ENCODE measurements at regions not wholly inside any gene's neighbourhood (a gene's known extent, or its start where the extent isn't known, plus 50 kb on each side); places are given as distances from the start of the nearest gene placed in this dataset.

GRCh38 chr2:228599297-228599696, 417.8 kb upstream of the SPHKAP start:
- in situ Hi-C loops (cut with HindIII; ENCODE audit: low sequenced_read_pairs) = no loop called here
- TF ChIP-seq CTCF (IDR thresholded peaks at IDR 0.05; ENCODE audit: low read depth, low read length) = no peak

GRCh38 chr2:228597032-228597431, 415.5 kb upstream of the SPHKAP start:
- DNase-seq (ENCODE audit: low read depth, low spot score) = no peak
- no peak overlapping the region for H3K4me3 ChIP-seq (ENCODE audit: low read depth, low read length)
- in situ Hi-C loops (cut with HindIII; ENCODE audit: low sequenced_read_pairs) = no loop called here
- TF ChIP-seq CTCF (IDR thresholded peaks at IDR 0.05; ENCODE audit: low read depth, low read length) = no peak

More at GRCh38 chr2:228599297-228599696, 417.8 kb upstream of the SPHKAP start:
- DNase-seq (ENCODE audit: low read depth, low spot score) = no peak
- H3K4me3 ChIP-seq (ENCODE audit: low read depth, low read length) = no peak overlapping the region

- in situ Hi-C loops (cut with HindIII; ENCODE audit: low sequenced_read_pairs) = no loop called here
- TF ChIP-seq CTCF (IDR thresholded peaks at IDR 0.05; ENCODE audit: low read depth, low read length) = no peak
- H3K4me3 ChIP-seq (ENCODE audit: low read depth, low read length) = no peak overlapping the region
- no peak for DNase-seq (ENCODE audit: low read depth, low spot score)
These were observed 412.5 kb upstream of the SPHKAP start for GRCh38 chr2:228594012-228594411.

- in situ Hi-C loops (cut with HindIII; ENCODE audit: low sequenced_read_pairs) = no loop called here
- H3K4me3 ChIP-seq (ENCODE audit: low read depth, low read length) = no peak overlapping the region
- no peak for DNase-seq (ENCODE audit: low read depth, low spot score)
- no peak for TF ChIP-seq CTCF (IDR thresholded peaks at IDR 0.05; ENCODE audit: low read depth, low read length)
These were observed 411.4 kb upstream of the SPHKAP start for GRCh38 chr2:228592925-228593324.

GRCh38 chr2:228590681-228591080, 409.2 kb upstream of the SPHKAP start:
- in situ Hi-C loops (cut with HindIII; ENCODE audit: low sequenced_read_pairs) = no loop called here
- no peak for TF ChIP-seq CTCF (IDR thresholded peaks at IDR 0.05; ENCODE audit: low read depth, low read length)

GRCh38 chr2:228589115-228589514, 407.6 kb upstream of the SPHKAP start:
- TF ChIP-seq CTCF (IDR thresholded peaks at IDR 0.05; ENCODE audit: low read depth, low read length) = no peak
- DNase-seq (ENCODE audit: low read depth, low spot score) = no peak
- H3K4me3 ChIP-seq (ENCODE audit: low read depth, low read length) = no peak overlapping the region
- in situ Hi-C loops (cut with HindIII; ENCODE audit: low sequenced_read_pairs) = no loop called here

More at GRCh38 chr2:228590681-228591080, 409.2 kb upstream of the SPHKAP start:
- no peak overlapping the region for H3K4me3 ChIP-seq (ENCODE audit: low read depth, low read length)
- no peak for DNase-seq (ENCODE audit: low read depth, low spot score)

GRCh38 chr2:228581731-228582130, 400.2 kb upstream of the SPHKAP start:
- in situ Hi-C loops (cut with HindIII; ENCODE audit: low sequenced_read_pairs) = no loop called here
- no peak for TF ChIP-seq CTCF (IDR thresholded peaks at IDR 0.05; ENCODE audit: low read depth, low read length)
- H3K4me3 ChIP-seq (ENCODE audit: low read depth, low read length) = no peak overlapping the region
- DNase-seq (ENCODE audit: low read depth, low spot score) = no peak
